Fibroblast of pulmonary artery (primary cell): ENCODE measurements at regions not wholly inside any gene's neighbourhood (a gene's known extent, or its start where the extent isn't known, plus 50 kb on each side); places are given as distances from the start of the nearest gene placed in this dataset.

Experiments
- DNase-seq: peaks from one replicate; pipeline ENCODE4 v3.0.0-alpha.2; 2010; ENCODE audit warnings: low read depth
- H3K4me3 ChIP-seq: replicated peaks from 2 replicates; pipeline ENCODE4 v1.5.1; 2011; ENCODE audit warnings: low read depth, mild to moderate bottlenecking, control low read depth, low read length, moderate library complexity
- CTCF ChIP-seq: IDR thresholded peaks from 2 replicates; pipeline ENCODE4 v1.5.1; 2011; ENCODE audit warnings: mild to moderate bottlenecking, control low read depth, low read length, inconsistent platforms; ENCODE audit errors: missing control alignments

DNA sequence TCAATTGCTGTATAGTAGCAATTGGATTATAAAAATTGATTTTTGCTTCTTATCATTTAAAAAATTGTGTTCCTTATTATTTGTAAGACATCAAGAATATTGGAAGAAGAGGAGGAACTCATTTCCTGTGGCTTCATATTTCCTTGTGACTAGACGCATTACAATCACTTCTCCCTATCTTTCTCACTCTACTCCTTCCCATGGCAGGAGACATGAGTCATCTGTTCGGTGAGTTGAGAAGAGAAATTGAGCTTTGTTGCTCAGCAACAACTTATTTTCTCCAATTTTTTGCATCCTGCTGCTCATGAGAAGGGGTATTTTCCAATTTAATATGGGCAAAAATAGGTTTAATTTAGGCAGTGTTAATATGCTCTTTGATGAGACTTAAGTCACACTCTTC, 1783.9 kb downstream of the SUCLG1 start:
- H3K4me3 ChIP-seq = no peak overlapping the region
- TF ChIP-seq CTCF = no peak
- peak; percentile 73 for DNase-seq

DNA sequence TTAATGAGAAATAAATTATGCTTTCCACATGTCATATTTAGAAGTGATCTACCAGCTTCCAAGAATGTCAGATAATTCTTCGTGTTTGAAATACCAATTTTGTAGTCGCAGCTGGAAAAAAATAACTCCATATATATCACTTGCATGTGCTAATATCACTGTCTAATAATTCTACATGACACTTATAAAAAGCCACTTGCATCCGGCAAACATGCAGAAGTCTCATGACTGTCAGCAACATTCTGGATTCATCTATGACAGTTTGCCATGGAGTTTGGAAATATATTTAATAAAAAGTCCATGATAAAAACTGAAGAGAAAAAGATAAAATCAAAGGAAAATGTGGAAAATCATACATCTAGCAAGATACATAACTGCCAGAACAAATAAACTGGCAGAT, 1784.4 kb downstream of the SUCLG1 start:
- no peak overlapping the region for H3K4me3 ChIP-seq
- TF ChIP-seq CTCF = no peak
- no peak for DNase-seq

GRCh38 chr2:82667491-82667890, 1791.6 kb downstream of the SUCLG1 start:
- no peak for DNase-seq
- H3K4me3 ChIP-seq = no peak overlapping the region
- TF ChIP-seq CTCF = no peak

DNA sequence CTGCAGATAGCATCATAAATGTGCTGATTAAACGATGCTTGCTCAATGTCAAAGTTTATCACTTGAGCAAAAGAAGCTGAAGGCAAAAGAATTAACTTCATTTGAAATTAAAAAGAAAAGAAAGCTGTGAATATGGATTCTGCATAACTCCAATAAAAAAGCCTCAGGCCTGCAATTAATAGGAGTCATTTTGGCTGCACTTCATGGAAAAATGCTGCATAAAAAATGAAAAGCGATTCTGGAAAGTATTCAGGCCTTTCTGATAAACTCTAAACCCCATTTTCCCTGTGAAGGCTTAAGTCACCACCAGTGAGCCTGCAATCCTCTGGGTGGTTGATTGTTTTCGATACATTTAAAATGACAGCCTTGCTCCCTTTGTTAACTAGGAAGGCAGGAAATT, 1793.4 kb downstream of the SUCLG1 start:
- no peak for DNase-seq
- H3K4me3 ChIP-seq = no peak overlapping the region
- TF ChIP-seq CTCF = no peak

- H3K4me3 ChIP-seq = no peak overlapping the region
- no peak for DNase-seq
- TF ChIP-seq CTCF = no peak
Measured at GRCh38 chr2:82657106-82657505, 1802.0 kb downstream of the SUCLG1 start.

- H3K4me3 ChIP-seq = no peak overlapping the region
- DNase-seq = peak; percentile 53
- no peak for TF ChIP-seq CTCF
Measured at GRCh38 chr2:82656420-82656819, 1802.7 kb downstream of the SUCLG1 start.

GRCh38 chr2:82652117-82652516, 1807.0 kb downstream of the SUCLG1 start:
- no peak overlapping the region for H3K4me3 ChIP-seq
- TF ChIP-seq CTCF = no peak
- DNase-seq = no peak
